ENCODE measurements at regions not wholly inside any gene's neighbourhood (a gene's known extent, or its start where the extent isn't known, plus 50 kb on each side); places are given as distances from the start of the nearest gene placed in this dataset.

DNA sequence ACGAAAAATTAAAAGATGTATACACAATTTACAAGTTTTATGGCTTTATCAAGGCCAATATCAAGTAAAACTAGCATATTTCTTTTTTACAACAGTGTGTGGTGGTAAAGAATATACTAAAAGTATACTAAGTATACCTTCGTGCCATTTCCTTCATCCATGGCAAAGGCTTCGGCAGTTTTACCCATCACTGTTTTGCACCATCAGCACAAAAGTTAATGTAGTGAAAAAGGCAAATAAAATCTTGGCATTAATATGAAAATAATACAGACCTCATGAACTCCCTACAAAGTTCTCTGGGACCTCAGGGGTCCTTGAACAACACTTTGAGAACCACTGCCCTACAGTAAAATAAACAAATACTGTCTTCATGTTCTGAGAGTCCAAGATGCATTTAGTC lies 312.3 kb upstream of the NREP start:
- Histone ChIP-seq H3K9me3 (no peaks in the 10 kb centered on the region), H3K27ac (no peak overlapping the region), H3K4me1 (no peaks in the 10 kb centered on the region), H3K36me3 (no peaks in the 10 kb centered on the region), H3K27me3 (no peaks in the 10 kb centered on the region), H3K4me3 (no peak overlapping the region)
- no peak for DNase-seq
- TF ChIP-seq POLR2A (IDR thresholded peaks at IDR 0.05): no peak
- TF ChIP-seq, protein P1, sequence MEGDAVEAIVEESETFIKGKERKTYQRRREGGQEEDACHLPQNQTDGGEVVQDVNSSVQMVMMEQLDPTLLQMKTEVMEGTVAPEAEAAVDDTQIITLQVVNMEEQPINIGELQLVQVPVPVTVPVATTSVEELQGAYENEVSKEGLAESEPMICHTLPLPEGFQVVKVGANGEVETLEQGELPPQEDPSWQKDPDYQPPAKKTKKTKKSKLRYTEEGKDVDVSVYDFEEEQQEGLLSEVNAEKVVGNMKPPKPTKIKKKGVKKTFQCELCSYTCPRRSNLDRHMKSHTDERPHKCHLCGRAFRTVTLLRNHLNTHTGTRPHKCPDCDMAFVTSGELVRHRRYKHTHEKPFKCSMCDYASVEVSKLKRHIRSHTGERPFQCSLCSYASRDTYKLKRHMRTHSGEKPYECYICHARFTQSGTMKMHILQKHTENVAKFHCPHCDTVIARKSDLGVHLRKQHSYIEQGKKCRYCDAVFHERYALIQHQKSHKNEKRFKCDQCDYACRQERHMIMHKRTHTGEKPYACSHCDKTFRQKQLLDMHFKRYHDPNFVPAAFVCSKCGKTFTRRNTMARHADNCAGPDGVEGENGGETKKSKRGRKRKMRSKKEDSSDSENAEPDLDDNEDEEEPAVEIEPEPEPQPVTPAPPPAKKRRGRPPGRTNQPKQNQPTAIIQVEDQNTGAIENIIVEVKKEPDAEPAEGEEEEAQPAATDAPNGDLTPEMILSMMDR (IDR thresholded peaks at IDR 0.05): no peak
- 76 to 89% methylated on average over 3 of the region's 3 CpGs for WGBS, 2 donors
- intact Hi-C loops (cut with DNase I): no loop called here

DNA sequence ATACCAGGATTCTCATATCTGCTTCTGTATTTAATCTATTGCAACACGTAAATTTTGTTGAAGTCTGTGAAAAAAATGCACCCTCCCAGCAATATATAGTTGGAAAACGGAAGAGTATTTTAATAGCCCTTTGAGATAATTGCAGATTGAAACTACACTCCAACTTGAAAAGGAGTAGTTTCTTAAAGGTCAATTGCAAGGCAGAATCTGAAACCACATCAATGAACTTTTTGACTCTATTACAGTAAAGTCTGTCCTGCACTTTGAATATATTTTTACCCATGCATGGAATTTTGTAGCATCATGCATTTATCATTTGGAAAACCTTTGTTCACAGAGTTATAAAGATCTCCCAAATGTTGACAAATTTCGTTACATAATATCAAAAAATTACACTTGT lies 311.6 kb upstream of the NREP start:
- H3K27ac ChIP-seq: no peak overlapping the region
- H3K4me3 ChIP-seq: no peak overlapping the region
- TF ChIP-seq, protein P1 (IDR thresholded peaks at IDR 0.05): no peak
- no peak for TF ChIP-seq POLR2A (IDR thresholded peaks at IDR 0.05)
- no peaks in the 10 kb centered on the region for H3K36me3 ChIP-seq
- no peak for DNase-seq
- no peaks in the 10 kb centered on the region for H3K9me3 ChIP-seq
- H3K4me1 ChIP-seq: no peaks in the 10 kb centered on the region
- 68 to 71% methylated on average over 3 of the region's 3 CpGs for WGBS, 2 donors
- H3K27me3 ChIP-seq: no peaks in the 10 kb centered on the region
- intact Hi-C loops (cut with DNase I): no loop called here

DNA sequence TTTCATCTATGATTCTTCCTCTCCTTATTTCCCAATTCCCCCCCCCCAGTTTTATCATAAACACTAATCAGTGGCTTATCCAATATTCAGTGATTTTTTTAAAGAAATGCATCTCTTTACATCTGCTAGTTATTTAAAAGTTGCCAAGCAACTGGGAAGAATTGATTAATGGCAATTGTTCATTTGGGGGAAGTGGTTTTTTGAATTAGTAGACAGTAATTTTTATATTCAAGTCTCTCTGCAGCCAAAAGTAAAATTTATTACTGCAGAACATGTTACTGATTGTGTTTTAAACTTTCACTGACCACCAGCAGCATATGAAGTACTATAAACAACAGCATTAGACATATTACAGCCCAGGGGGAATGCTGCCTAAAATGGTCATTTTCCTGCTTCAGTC lies 308.8 kb upstream of the NREP start:
- Histone ChIP-seq H3K4me3 (no peak overlapping the region), H3K27ac (no peak overlapping the region), H3K4me1 (no peaks in the 10 kb centered on the region), H3K36me3 (no peaks in the 10 kb centered on the region), H3K9me3 (no peaks in the 10 kb centered on the region), H3K27me3 (no peaks in the 10 kb centered on the region)
- intact Hi-C loops (cut with DNase I): no loop called here
- TF ChIP-seq POLR2A (IDR thresholded peaks at IDR 0.05): no peak
- TF ChIP-seq, protein P1 (IDR thresholded peaks at IDR 0.05): no peak
- DNase-seq: no peak

DNA sequence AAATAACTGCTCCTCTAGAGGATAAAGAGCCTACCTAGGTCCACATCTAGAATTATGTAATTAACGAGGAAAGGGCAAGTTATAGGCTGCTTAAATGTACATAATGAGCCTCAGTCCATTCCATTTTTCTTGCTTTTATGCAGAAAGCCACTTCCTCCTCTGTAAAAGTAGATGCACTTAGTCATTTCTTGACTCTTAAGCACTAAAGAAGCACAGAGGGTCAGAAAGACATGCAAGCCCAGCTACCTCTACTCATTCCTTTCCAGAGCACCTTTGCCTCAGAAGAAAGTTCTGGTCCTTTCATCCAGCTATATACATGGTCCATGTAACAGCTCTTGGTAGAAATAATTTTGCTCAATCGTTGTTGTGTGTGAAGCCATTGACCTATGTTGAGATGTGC lies 308.0 kb upstream of the NREP start:
- WGBS, 2 donors: 71 to 80% methylated on average over 2 of the region's 2 CpGs
- DNase-seq: no peak

DNA sequence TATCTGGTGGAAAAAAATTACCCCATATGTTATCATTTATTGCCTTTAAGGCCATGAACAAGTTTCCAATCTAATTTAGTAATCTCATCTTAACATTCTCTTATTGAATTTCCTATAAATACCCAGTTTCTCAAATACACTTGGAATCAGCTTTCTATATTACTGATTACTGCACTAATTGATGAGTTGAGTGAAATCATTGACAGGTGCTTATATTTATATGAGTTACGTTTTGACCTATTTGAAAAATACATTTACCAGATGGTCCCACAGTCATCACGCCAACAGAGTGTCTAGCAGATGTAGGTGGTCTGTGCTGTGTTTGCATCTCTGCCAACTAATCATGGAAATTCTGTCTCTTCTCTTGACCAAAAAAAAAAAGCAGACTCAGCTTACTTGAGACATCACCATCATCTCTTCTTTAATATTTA lies 307.3 kb upstream of the NREP start:
- Histone ChIP-seq H3K4me1 (no peaks in the 10 kb centered on the region), H3K36me3 (no peaks in the 10 kb centered on the region), H3K4me3 (no peak overlapping the region), H3K27me3 (no peaks in the 10 kb centered on the region), H3K9me3 (no peaks in the 10 kb centered on the region), H3K27ac (no peak overlapping the region)
- DNase-seq: no peak
- 85 to 90% methylated on average over 2 of the region's 2 CpGs for WGBS, 2 donors
- intact Hi-C loops (cut with DNase I): no loop called here
- TF ChIP-seq, protein P1 (IDR thresholded peaks at IDR 0.05): no peak
- no peak for TF ChIP-seq POLR2A (IDR thresholded peaks at IDR 0.05)

More for the DNA sequence above, 308.0 kb upstream of the NREP start:
- Histone ChIP-seq H3K27me3 (no peaks in the 10 kb centered on the region), H3K27ac (no peak overlapping the region), H3K4me1 (no peaks in the 10 kb centered on the region), H3K9me3 (no peaks in the 10 kb centered on the region), H3K4me3 (no peak overlapping the region), H3K36me3 (no peaks in the 10 kb centered on the region)
- intact Hi-C loops (cut with DNase I): no loop called here
- TF ChIP-seq, protein P1 (IDR thresholded peaks at IDR 0.05): no peak
- TF ChIP-seq POLR2A (IDR thresholded peaks at IDR 0.05): no peak

Data from esophagus squamous epithelium (tissue), 5 donors.